Activated CD8-positive, alpha-beta memory T cell treated with anti-CD3 and anti-CD28 coated beads, Interleukin-2, amount 10 ng/mL, durations not matched to agents 7 days and 5 days (primary cell): ENCODE measurements at regions not wholly inside any gene's neighbourhood (a gene's known extent, or its start where the extent isn't known, plus 50 kb on each side); places are given as distances from the start of the nearest gene placed in this dataset.

Experiments used
- ATAC-seq: fragments of 150-1000 bp; cut with Tn5 transposase; one replicate; pipeline ENCODE4 v1.10.0; 2021; ENCODE audit warnings: moderate library complexity
- CTCF ChIA-PET: fragments of 350-600 bp; sonication (Branson Sonifier 250); formaldehyde crosslinking; loops from one replicate; lab custom pipeline; 2021; ENCODE audit warnings: antibody characterized with exemption; lab: Charles Lee
- DNase-seq: peaks from one replicate; pipeline ENCODE4 v3.0.0-alpha.2; 2020
- H3K27ac Mint-ChIP-seq: one replicate; pipeline ENCODE4 v1.8.0; 2021; ENCODE audit warnings: mild to moderate bottlenecking, mixed read lengths
- H3K27me3 Mint-ChIP-seq: one replicate; pipeline ENCODE4 v1.8.0; 2021; ENCODE audit warnings: mixed read lengths
- H3K36me3 Mint-ChIP-seq: one replicate; pipeline ENCODE4 v1.8.0; 2021; ENCODE audit warnings: mild to moderate bottlenecking, mixed read lengths
- H3K4me1 Mint-ChIP-seq: one replicate; pipeline ENCODE4 v1.8.0; 2021; ENCODE audit warnings: mixed read lengths
- H3K4me3 Mint-ChIP-seq: one replicate; pipeline ENCODE4 v1.8.0; 2021; ENCODE audit warnings: mild to moderate bottlenecking, moderate library complexity, mixed read lengths
- H3K9me3 Mint-ChIP-seq: one replicate; pipeline ENCODE4 v1.8.0; 2022; ENCODE audit warnings: low read depth, mixed read lengths

- Mint-ChIP-seq H3K36me3 (no peaks in the 10 kb centered on the region), H3K27me3 (no peaks in the 10 kb centered on the region), H3K27ac (no peak overlapping the region), H3K4me3 (no peak overlapping the region), H3K9me3 (no peaks in the 10 kb centered on the region), H3K4me1 (no peaks in the 10 kb centered on the region)
- DNase-seq, result no peak
- CTCF ChIA-PET, result no interaction called here
- no peak for ATAC-seq
These were observed 579.2 kb upstream of the CELF2 start for GRCh38 chr10:10438335-10439100.

GRCh38 chr10:10456856-10457255 is 560.8 kb upstream of the CELF2 start:
- no peak for DNase-seq
- H3K4me1 Mint-ChIP-seq, result no peaks in the 10 kb centered on the region
- CTCF ChIA-PET, result no interaction called here

GRCh38 chr10:10460451-10460850 is 557.2 kb upstream of the CELF2 start:
- Mint-ChIP-seq H3K36me3 (no peaks in the 10 kb centered on the region), H3K27ac (no peak overlapping the region), H3K4me3 (no peak overlapping the region), H3K4me1 (no peaks in the 10 kb centered on the region), H3K9me3 (no peaks in the 10 kb centered on the region), H3K27me3 (no peaks in the 10 kb centered on the region)
- CTCF ChIA-PET, result no interaction called here
- ATAC-seq (no peak), DNase-seq (no peak)

More at GRCh38 chr10:10456856-10457255, 560.8 kb upstream of the CELF2 start:
- no peak overlapping the region for H3K27ac Mint-ChIP-seq
- H3K9me3 Mint-ChIP-seq, result no peaks in the 10 kb centered on the region
- no peak for ATAC-seq
- H3K36me3 Mint-ChIP-seq, result no peaks in the 10 kb centered on the region
- no peak overlapping the region for H3K4me3 Mint-ChIP-seq
- no peaks in the 10 kb centered on the region for H3K27me3 Mint-ChIP-seq

GRCh38 chr10:10462151-10462941 is 555.3 kb upstream of the CELF2 start:
- Mint-ChIP-seq H3K27ac (no peak overlapping the region), H3K36me3 (no peaks in the 10 kb centered on the region), H3K27me3 (no peaks in the 10 kb centered on the region), H3K4me3 (no peak overlapping the region), H3K9me3 (no peaks in the 10 kb centered on the region), H3K4me1 (no peaks in the 10 kb centered on the region)
- CTCF ChIA-PET, result interaction anchor here (0.8 kb wide), 1 partner anchor 1130 kb away, joined by 3 read pairs; no protein-coding TSS in a partner anchor
- DNase-seq (no peak), ATAC-seq (no peak)

GRCh38 chr10:10471758-10472157 is 545.9 kb upstream of the CELF2 start:
- no peak for ATAC-seq
- CTCF ChIA-PET, result no interaction called here
- no peaks in the 10 kb centered on the region for H3K4me1 Mint-ChIP-seq
- no peak for DNase-seq
- H3K9me3 Mint-ChIP-seq, result no peaks in the 10 kb centered on the region
- H3K4me3 Mint-ChIP-seq, result no peak overlapping the region
- H3K27ac Mint-ChIP-seq, result no peak overlapping the region
- no peaks in the 10 kb centered on the region for H3K27me3 Mint-ChIP-seq
- no peaks in the 10 kb centered on the region for H3K36me3 Mint-ChIP-seq

GRCh38 chr10:10475812-10476211 is 541.9 kb upstream of the CELF2 start:
- ATAC-seq (no peak), DNase-seq (no peak)
- H3K36me3 Mint-ChIP-seq, result no peaks in the 10 kb centered on the region
- H3K4me1 Mint-ChIP-seq, result no peaks in the 10 kb centered on the region
- no peaks in the 10 kb centered on the region for H3K27me3 Mint-ChIP-seq
- no peak overlapping the region for H3K4me3 Mint-ChIP-seq
- no peaks in the 10 kb centered on the region for H3K9me3 Mint-ChIP-seq
- CTCF ChIA-PET, result no interaction called here
- no peak overlapping the region for H3K27ac Mint-ChIP-seq

GRCh38 chr10:10477844-10478243 is 539.8 kb upstream of the CELF2 start:
- CTCF ChIA-PET, result no interaction called here
- no peak overlapping the region for H3K4me3 Mint-ChIP-seq

GRCh38 chr10:10479465-10479864 is 538.2 kb upstream of the CELF2 start:
- H3K4me1 Mint-ChIP-seq, result no peaks in the 10 kb centered on the region
- H3K27ac Mint-ChIP-seq, result no peak overlapping the region
- H3K9me3 Mint-ChIP-seq, result no peaks in the 10 kb centered on the region
- no peak for DNase-seq
- CTCF ChIA-PET, result no interaction called here
- H3K36me3 Mint-ChIP-seq, result no peaks in the 10 kb centered on the region
- ATAC-seq, result no peak
- H3K27me3 Mint-ChIP-seq, result no peaks in the 10 kb centered on the region
- H3K4me3 Mint-ChIP-seq, result no peak overlapping the region

More at GRCh38 chr10:10477844-10478243, 539.8 kb upstream of the CELF2 start:
- no peak overlapping the region for H3K27ac Mint-ChIP-seq
- no peaks in the 10 kb centered on the region for H3K36me3 Mint-ChIP-seq
- H3K27me3 Mint-ChIP-seq, result no peaks in the 10 kb centered on the region
- DNase-seq (no peak), ATAC-seq (no peak)
- no peaks in the 10 kb centered on the region for H3K9me3 Mint-ChIP-seq
- no peaks in the 10 kb centered on the region for H3K4me1 Mint-ChIP-seq

GRCh38 chr10:10482613-10483012 is 535.1 kb upstream of the CELF2 start:
- H3K9me3 Mint-ChIP-seq, result no peaks in the 10 kb centered on the region
- ATAC-seq, result no peak
- CTCF ChIA-PET, result no interaction called here
- no peaks in the 10 kb centered on the region for H3K36me3 Mint-ChIP-seq
- H3K27me3 Mint-ChIP-seq, result no peaks in the 10 kb centered on the region
- H3K27ac Mint-ChIP-seq, result no peak overlapping the region
- no peak overlapping the region for H3K4me3 Mint-ChIP-seq
- DNase-seq, result no peak
- H3K4me1 Mint-ChIP-seq, result no peaks in the 10 kb centered on the region

GRCh38 chr10:10489076-10489475 is 528.6 kb upstream of the CELF2 start:
- Mint-ChIP-seq H3K36me3 (no peaks in the 10 kb centered on the region), H3K27me3 (no peaks in the 10 kb centered on the region), H3K4me3 (no peak overlapping the region), H3K9me3 (no peaks in the 10 kb centered on the region), H3K27ac (no peak overlapping the region), H3K4me1 (no peaks in the 10 kb centered on the region)
- ATAC-seq (no peak), DNase-seq (no peak)
- CTCF ChIA-PET, result no interaction called here

- Mint-ChIP-seq H3K4me1 (no peaks in the 10 kb centered on the region), H3K27me3 (no peaks in the 10 kb centered on the region), H3K36me3 (no peaks in the 10 kb centered on the region), H3K9me3 (no peaks in the 10 kb centered on the region), H3K4me3 (no peak overlapping the region), H3K27ac (no peak overlapping the region)
- no peak for ATAC-seq
- CTCF ChIA-PET, result no interaction called here
- no peak for DNase-seq
These were observed 527.7 kb upstream of the CELF2 start for GRCh38 chr10:10489805-10490571.

- Mint-ChIP-seq H3K4me3 (no peak overlapping the region), H3K4me1 (no peaks in the 10 kb centered on the region), H3K27ac (no peak overlapping the region), H3K9me3 (no peaks in the 10 kb centered on the region), H3K27me3 (no peaks in the 10 kb centered on the region), H3K36me3 (no peaks in the 10 kb centered on the region)
- DNase-seq (no peak), ATAC-seq (no peak)
- CTCF ChIA-PET, result interaction anchor here (0.6 kb wide), 1 partner anchor 1396 kb away, joined by 3 read pairs; no protein-coding TSS in a partner anchor
These were observed 527.1 kb upstream of the CELF2 start for GRCh38 chr10:10490581-10490980.

- CTCF ChIA-PET, result no interaction called here
- ATAC-seq (no peak), DNase-seq (no peak)
- H3K36me3 Mint-ChIP-seq, result no peaks in the 10 kb centered on the region
- H3K27ac Mint-ChIP-seq, result no peak overlapping the region
- H3K4me1 Mint-ChIP-seq, result no peaks in the 10 kb centered on the region
- H3K4me3 Mint-ChIP-seq, result no peak overlapping the region
- H3K9me3 Mint-ChIP-seq, result no peaks in the 10 kb centered on the region
- no peaks in the 10 kb centered on the region for H3K27me3 Mint-ChIP-seq
These were observed 525.3 kb upstream of the CELF2 start for GRCh38 chr10:10492420-10492819.
